GM12865 (cell line): ENCODE measurements at regions not wholly inside any gene's neighbourhood (a gene's known extent, or its start where the extent isn't known, plus 50 kb on each side); places are given as distances from the start of the nearest gene placed in this dataset.

ENCODE experiments used
- DNase-seq: peaks from one replicate; pipeline ENCODE4 v3.0.0; 2010; ENCODE audit warnings: low read depth
- H3K4me3 ChIP-seq: 2 replicates; pipeline ENCODE4 v1.5.1; 2011; ENCODE audit warnings: mild to moderate bottlenecking, low read depth, low read length, control low read depth
- TF ChIP-seq, protein P1 (sequence below): IDR thresholded peaks from 2 replicates; pipeline ENCODE4 v1.5.1; 2011; ENCODE audit warnings: low read length, control low read depth, low read depth, inconsistent platforms; ENCODE audit not compliant: insufficient read depth; ENCODE audit errors: missing control alignments

GRCh38 chr11:33525789-33526188 is 174.8 kb downstream of the C11orf91 start:
- TF ChIP-seq, protein P1, sequence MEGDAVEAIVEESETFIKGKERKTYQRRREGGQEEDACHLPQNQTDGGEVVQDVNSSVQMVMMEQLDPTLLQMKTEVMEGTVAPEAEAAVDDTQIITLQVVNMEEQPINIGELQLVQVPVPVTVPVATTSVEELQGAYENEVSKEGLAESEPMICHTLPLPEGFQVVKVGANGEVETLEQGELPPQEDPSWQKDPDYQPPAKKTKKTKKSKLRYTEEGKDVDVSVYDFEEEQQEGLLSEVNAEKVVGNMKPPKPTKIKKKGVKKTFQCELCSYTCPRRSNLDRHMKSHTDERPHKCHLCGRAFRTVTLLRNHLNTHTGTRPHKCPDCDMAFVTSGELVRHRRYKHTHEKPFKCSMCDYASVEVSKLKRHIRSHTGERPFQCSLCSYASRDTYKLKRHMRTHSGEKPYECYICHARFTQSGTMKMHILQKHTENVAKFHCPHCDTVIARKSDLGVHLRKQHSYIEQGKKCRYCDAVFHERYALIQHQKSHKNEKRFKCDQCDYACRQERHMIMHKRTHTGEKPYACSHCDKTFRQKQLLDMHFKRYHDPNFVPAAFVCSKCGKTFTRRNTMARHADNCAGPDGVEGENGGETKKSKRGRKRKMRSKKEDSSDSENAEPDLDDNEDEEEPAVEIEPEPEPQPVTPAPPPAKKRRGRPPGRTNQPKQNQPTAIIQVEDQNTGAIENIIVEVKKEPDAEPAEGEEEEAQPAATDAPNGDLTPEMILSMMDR: no peak
- DNase-seq: peak; percentile 39
- no peak overlapping the region for H3K4me3 ChIP-seq

DNA sequence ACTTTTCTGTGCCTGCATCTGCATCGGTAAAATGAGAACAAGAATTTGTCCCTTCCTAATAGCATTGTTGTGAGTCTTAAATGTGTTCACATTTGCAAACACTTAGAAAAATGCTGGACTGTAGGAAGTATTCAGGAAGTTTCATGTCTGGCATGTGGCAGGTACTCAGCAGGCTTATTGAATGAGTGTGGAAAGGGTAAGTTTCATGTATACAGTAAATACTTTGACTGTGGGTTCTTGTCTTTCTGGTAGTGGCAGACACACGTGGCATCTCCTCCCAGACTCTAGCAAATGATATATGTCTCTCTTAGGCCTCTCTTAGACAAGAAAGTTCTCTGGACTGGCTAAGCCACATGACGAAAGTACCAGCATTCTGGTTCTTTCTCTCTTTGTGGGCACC is 179.2 kb downstream of the C11orf91 start:
- TF ChIP-seq, protein P1: no peak
- H3K4me3 ChIP-seq: no peak overlapping the region
- no peak for DNase-seq

GRCh38 chr11:33520112-33520511 is 180.5 kb downstream of the C11orf91 start:
- no peak overlapping the region for H3K4me3 ChIP-seq
- TF ChIP-seq, protein P1: no peak
- DNase-seq: no peak

GRCh38 chr11:33515347-33515746 is 185.3 kb downstream of the C11orf91 start:
- TF ChIP-seq, protein P1: no peak
- no peak overlapping the region for H3K4me3 ChIP-seq
- DNase-seq: peak; percentile 44

DNA sequence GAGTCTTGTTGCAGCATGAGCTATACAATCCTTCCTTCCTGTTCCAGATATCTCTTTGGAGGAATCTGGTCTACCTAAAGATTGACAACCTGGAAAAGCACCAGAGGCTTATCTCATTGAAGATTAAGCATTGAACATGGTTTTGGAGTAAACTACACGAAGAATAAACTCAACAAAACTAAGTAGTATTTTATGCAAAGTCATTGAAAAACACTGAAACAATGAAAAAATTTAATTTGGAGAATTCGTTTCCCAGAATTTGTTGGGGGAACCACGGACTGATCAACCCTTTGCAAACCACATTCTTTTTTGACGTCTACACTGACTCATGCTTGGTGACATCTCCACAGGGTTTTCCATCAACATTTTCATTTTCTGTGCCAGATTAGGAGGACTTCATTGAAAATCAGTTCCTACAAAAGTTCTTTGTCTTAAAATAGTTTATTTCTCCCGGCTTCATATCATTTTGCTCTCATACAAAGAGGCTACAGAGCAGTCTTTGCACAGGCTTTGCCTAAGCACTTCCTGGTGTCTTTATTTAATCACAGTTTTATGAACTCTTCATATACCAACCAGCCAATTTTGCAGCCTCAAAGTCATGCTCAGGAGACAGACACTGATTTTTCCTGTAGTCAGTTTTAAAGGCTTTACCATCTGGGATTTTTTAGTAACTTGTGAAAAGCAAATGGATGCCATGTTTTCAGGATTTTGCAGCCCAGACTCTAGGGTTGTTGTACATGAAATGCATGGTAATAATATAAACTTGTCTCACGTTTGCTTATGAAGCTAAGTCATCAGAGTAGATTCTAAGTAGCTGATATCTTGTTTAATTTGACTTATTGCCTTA is 186.3 kb downstream of the C11orf91 start:
- no peak for DNase-seq
- H3K4me3 ChIP-seq: no peak overlapping the region
- TF ChIP-seq, protein P1: no peak

DNA sequence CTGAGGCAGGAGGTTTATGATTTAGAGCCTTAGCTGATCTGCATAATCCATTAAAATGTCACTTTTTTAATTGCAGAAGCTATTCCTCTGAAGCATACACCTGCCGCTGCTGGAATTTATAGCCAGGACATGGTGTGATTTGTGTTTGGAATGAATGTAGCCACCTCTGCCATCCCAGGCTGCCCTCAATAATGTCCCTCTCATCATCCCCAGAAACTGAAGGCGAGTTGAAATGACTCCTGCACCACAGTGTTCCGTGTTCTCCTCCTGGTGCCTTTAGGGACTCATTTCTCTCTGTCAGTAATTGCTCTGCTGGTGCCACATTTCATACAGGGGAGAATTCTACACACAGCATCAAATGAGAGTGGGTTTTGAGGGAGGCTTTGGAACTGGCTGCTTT is 191.0 kb downstream of the C11orf91 start:
- no peak overlapping the region for H3K4me3 ChIP-seq
- TF ChIP-seq, protein P1: no peak

DNA sequence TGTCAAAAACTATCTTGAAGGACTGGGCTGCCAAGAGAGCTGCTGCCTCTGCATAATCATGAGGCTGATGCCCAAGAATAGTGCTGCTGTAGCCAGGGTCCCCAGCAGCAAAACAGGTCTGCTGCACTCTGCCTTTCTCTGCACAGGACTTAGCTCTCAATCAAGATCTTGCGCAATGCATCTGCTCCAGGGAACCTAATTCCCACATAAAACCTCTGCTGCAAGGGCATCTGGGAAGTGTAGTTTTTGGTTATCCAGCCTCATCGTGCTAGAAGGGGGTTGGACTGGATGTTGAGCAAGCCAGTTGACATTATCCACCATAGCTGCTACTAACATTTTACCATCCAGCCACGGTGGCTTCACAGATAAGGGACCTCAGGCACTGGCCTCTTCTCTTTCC is 192.7 kb downstream of the C11orf91 start:
- TF ChIP-seq, protein P1: no peak
- DNase-seq: no peak
- H3K4me3 ChIP-seq: no peak overlapping the region

More for the DNA sequence above, 191.0 kb downstream of the C11orf91 start:
- DNase-seq: no peak
